Vagina (tissue), 2 donors: ENCODE measurements at regions not wholly inside any gene's neighbourhood (a gene's known extent, or its start where the extent isn't known, plus 50 kb on each side); places are given as distances from the start of the nearest gene placed in this dataset.

Source experiments
- CTCF ChIP-seq, 3 experiments: fragments of 450-650 bp in 2 of 3; fragments of 200-600 bp in 1 of 3; sonication (generic) in 1 of 3; IDR thresholded peaks; one replicate each; pipeline ENCODE4 v1.5.1; 2017 to 2019; ENCODE audit warnings: antibody characterized with exemption in 3 of 3, mild to moderate bottlenecking in 2 of 3, moderate library complexity in 2 of 3
- POLR2A ChIP-seq, 2 donors: fragments of 450-650 bp; IDR thresholded peaks; one replicate each; pipeline ENCODE4 v1.6.1; 2017; ENCODE audit warnings: antibody characterized with exemption in 2 of 2, mild to moderate bottlenecking in 2 of 2, moderate library complexity in 2 of 2
- POLR2AphosphoS5 ChIP-seq, 2 donors: sonication (generic); formaldehyde crosslinking; IDR thresholded peaks; one replicate each; pipeline ENCODE4 v1.9.0; 2017; ENCODE audit warnings: antibody characterized with exemption in 2 of 2, mild to moderate bottlenecking in 2 of 2, low read depth in 1 of 2; ENCODE audit not compliant: insufficient read depth in 1 of 2

- TF ChIP-seq CTCF (IDR thresholded peaks at IDR 0.05), result no peak
- no peak for TF ChIP-seq POLR2A (IDR thresholded peaks at IDR 0.05)
- TF ChIP-seq POLR2AphosphoS5 (IDR thresholded peaks at IDR 0.05; ENCODE audit: insufficient read depth in 1 of 2, low read depth in 1 of 2), result no peak
These were observed 74.3 kb upstream of the TNP1 start for GRCh38 chr2:216934151-216934550.
